Inferior parietal cortex (tissue), 1 donor: ENCODE measurements at regions not wholly inside any gene's neighbourhood (a gene's known extent, or its start where the extent isn't known, plus 50 kb on each side); places are given as distances from the start of the nearest gene placed in this dataset.
A peak's percentile ranks its signal among the peaks of the same experiment; 100 is the strongest.

Experiments used
- DNase-seq: peaks from one replicate; pipeline ENCODE4 v3.0.0-alpha.2; 2016; ENCODE audit errors: extremely low spot score

DNA sequence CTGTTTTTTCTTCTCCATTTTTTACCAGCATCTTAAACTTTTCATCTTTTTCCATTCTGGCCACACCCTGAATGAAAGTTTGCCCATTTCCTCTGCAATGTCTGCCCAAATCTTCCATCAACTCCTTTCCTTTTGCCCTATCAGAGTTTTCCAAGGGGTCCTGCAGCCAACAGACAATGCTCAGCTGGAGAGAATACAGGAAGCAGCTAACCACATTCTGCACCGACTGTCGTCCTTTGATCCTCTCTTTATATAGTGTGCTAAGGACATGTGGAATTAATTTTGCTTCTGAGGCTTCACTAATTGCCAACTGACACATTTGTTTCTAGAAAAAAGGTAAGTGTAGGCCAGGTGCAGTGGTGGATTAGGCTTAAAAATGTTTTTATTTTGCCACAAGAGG is 50.5 kb upstream of the DLX2 start:
- DNase-seq = no peak

- no peak for DNase-seq
These were observed 51.1 kb upstream of the DLX2 start for GRCh38 chr2:172153757-172154156.

DNA sequence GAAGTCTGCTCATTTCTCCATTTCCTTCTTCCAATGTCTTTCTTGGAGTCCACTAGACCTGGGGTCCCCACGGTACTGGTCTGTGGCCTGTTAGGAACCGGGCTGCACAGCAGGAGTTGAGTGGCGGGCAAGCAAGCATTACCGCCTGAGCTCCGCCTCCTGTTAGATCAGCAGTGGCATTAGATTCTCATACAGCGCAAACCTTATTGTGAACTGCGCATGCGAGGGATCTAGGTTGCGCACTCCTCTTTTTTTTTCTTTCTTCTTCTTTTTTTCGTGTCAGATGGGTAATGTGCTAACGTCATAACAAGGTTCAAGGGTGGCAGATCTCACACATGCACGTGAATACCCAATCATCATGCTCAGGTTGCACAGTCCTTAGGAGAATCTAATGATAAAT is 53.1 kb upstream of the DLX2 start:
- no peak for DNase-seq

- DNase-seq = no peak
These were observed 58.1 kb upstream of the DLX2 start for GRCh38 chr2:172160839-172161238.

DNA sequence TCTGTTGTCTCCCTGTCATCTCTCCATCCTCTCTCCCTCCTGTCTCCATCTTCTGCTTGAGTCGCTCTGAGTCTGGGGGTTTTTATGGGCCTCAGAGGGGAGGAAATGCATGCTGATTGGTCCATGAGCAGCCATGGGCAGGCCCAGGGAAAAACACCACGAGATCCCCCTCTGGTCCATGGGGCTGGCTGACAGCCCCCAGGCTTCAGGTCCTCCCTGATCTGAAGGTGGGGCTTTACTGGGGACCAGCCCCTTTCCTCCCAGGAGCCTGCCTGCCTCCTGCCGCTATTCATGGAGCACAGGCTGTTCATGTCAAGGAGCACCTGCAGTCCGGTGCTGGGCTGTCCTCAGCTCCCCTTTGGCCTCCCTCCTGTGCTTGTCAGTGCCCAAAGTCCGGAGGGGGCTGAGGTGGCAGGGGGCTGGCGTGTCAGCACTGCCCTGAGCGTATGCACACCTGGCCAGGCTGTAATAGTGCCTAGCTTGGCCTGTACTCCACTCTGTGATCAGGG is 59.6 kb upstream of the DLX2 start:
- no peak for DNase-seq

GRCh38 chr2:172162739-172163336 is 60.1 kb upstream of the DLX2 start:
- DNase-seq = no peak

- DNase-seq = no peak
These were observed 66.2 kb upstream of the DLX2 start for GRCh38 chr2:172168917-172169346.

DNA sequence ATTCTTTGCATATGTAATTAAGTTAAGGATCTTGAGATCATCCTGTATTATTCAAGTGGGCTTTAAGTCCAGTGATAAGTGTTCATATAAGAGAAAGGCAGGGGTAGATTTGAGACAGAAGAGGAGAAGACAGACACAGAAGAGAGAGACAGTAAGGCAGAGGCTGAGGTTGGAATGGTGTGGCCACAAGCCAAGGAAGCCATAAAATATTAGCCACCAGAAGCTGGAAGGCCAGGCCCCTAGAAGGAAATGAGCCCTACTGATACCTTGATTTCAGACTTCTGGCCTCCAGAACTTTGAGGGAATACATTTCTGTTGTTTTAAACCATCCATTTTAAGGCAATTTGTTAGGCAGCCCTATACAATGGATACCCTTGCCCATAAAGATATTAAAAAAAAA is 66.9 kb upstream of the DLX2 start:
- no peak for DNase-seq

GRCh38 chr2:172172513-172173173 is 69.9 kb upstream of the DLX2 start:
- peak; percentile 27 for DNase-seq

DNA sequence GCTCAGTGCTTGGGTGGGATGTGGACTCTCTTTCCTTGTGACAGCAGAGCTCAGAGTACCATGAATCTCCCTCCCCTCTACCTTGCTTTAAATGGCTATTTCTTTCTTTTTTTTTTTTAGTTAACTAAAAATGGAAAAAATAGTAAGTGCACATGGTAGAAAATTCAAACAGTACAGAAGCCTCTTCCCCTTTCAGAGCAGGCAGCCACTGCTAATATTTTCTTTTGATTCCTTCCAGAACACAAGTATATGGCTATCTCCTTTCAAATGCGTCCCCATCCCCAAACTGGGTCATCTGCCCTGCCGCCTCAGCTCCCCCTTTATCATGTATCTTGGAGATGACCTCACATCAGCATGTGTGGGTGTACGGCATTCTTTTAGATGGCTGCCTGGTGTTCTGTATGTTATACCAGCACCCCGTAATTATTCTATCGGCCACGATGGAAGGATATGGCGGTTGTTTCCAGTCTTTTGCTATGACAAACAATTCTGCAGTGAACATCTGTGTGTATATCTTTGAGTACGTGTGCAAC is 70.5 kb upstream of the DLX2 start:
- DNase-seq = no peak

- no peak for DNase-seq
These were observed 74.9 kb upstream of the DLX2 start for GRCh38 chr2:172177581-172177980.

GRCh38 chr2:172177996-172178395 is 75.3 kb upstream of the DLX2 start:
- DNase-seq = no peak

DNA sequence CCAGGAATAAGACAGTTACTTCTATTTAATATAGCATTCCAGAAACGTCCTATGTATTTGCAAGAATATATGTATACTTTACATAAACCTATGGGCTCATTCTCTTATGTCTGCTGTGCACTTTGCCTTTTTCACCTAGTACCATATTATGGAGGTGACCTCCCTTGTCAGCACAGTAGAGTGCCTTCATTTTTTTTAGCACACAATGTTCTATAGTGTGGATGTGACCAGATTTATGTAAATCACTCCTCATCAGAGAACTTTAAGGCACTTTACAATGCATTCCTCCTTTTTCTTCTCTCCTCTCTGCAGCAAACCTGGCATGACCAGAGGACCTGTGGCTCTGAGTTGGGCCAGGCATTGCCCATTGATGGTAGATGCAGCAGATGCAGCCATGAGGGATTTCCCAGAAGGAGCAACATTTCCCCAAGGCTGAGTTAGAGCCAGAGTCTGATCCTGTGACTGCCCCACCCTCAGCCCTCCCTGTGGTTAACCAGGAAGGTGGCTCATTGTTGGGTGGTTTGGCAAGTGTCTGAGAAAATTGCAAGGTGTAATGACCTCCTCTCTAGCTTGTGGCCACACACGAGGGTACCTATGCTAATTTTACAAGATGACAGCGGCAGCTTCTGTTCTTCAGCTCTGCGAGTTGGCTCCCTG is 76.5 kb upstream of the DLX2 start:
- no peak for DNase-seq

- DNase-seq = no peak
These were observed 79.1 kb upstream of the DLX2 start for GRCh38 chr2:172181840-172182239.

GRCh38 chr2:172182624-172183023 is 79.9 kb upstream of the DLX2 start:
- DNase-seq = no peak

DNA sequence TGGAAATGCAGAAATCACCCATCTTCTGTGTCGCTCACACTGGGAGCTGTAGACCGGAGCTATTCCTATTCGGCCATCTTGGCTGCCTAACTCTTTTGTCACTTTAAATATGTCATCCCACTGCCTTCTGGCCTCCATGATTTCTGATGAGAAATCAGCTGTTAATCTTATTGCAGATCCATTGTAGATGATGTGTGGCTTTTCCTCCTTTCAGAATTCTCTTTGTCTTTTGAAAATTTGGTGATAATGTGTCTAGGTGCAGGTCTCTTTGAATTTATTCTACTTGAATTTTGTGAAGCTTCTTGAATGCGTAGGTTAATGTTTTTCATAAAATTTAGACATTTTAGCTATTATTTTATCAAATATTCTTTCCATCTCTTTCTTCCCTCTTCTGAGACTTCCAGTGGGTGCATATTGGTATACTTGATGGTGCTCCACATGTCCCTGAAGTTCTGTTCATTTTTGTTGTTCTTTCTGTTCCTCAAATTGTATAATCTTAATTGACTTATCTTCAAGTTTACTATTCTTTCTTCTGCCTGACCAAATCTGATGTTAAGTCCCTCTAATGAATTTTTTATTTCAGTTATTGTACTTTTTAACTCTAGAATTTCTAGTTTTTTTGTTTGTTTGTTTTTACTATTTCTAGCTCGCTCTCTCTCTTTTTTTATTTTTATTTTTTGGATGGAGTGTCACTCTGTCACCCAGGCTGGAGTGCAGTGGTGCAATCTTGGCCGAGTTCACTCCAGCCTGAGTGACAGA is 90.8 kb upstream of the DLX2 start:
- DNase-seq = no peak

DNA sequence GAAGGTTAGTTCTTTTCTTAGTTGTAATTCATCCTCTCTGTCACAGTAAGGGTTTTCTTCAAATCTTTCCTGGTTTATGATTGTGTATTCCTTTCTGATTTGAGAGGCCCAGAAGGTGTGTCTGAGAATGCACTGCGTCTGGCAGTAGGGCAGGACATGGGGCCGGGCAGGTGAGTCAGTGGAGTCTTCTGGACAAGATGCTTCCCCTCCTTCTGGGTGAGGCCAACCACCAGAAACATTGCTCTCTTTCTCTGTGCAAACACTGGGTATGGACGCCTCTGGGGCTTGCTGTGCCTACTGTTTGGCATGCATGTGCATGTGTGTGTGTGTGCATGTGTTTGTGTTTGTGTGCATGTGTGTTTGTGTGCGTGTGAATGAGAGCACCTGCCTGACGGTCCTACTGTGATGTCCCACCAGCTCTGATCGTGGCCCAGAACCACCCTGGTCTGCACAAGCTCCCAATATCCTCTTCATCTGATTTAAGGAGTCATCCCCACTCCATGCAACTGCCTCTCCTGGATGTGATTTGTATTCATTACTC is 93.2 kb upstream of the DLX2 start:
- DNase-seq = no peak

DNA sequence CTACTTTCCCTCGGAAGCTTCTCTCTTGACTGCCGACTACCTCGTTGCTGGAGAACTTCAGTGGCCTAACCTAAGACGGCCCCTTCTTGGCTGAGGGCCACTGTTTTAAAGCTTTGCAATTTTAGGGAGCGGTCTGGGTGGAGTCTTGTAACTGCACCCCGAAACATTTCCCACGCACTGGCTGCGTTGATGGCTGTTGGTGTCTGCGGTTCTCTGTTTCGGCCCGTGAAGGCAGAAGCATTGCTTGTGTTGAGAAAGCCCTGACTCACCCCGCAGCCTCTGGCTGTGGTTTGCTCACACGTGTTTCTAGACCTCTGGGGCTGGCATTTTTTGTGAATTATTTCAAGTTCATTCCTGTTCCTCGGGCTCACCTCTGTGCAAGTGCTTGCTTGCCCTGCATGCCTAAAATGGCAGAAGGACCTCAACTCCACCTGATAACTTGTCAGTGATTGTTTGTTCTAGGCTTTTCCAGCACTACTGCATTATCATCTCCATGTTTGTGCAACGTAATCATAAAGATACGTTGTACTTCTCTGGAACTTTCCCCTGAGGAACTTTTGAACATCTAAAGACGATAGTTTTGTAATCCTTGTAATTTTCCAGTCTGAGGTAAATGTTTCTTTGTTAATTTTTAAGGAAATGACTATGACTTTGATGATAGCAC is 94.2 kb upstream of the DLX2 start:
- DNase-seq = no peak

- no peak for DNase-seq
These were observed 95.7 kb upstream of the DLX2 start for GRCh38 chr2:172198361-172198760.

DNA sequence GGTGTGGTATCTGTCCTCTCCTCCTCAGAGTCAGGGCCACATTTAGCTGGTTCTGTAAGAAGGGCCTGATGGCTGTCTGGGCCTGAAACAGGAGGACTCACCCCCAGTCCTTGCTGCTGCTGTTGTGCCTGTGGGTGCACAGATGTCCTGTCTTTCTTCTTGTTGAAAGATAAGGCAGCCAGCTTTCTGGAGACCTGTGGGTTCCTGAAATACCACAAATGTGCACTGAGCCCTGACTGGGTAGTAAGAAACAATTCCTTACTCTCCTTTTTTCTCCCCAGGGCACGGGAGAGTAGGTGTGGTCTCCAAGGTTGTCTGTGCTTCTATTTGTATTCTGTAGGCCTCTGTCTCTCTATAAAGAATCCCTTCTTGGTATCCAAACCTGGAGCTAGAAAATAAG is 96.2 kb upstream of the DLX2 start:
- DNase-seq = no peak

DNA sequence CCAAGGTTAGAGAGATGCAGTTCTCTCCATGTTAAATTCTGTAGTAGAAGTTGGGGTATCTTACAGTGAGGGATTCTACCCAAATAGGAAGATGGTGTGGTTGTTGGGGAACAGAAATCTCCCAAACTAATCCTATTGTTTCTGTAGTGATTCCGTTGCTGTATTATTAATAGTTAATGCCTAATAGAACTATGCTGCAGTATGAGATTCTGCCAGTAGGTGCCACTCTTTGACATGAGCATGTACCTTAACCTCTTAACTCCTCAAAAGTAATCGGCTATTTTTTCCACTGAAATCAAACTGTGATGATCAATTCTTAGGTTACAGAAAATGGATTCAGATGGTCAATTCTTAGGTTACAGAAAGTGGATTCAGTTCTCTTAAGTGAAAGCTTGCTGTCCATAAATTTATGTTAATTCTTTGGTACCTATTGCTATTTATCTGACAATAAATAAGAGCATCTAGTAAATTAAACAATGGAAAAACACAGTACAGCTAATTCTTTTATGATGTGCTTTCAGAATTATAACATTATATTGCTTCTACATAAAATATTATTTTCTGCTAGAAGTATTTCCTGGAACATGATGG is 97.9 kb upstream of the DLX2 start:
- DNase-seq = no peak
